K562 (cell line): ENCODE measurements at regions not wholly inside any gene's neighbourhood (a gene's known extent, or its start where the extent isn't known, plus 50 kb on each side); places are given as distances from the start of the nearest gene placed in this dataset.

Experiments
- ARHGAP35 ChIP-seq: fragments of 450-650 bp; IDR thresholded peaks from 2 replicates; pipeline ENCODE4 v1.6.1; 2018; ENCODE audit not compliant: partially characterized antibody
- BRCA1 ChIP-seq, 2 experiments: fragments of 450-650 bp in 1 of 2; sonication (generic) in 1 of 2; formaldehyde crosslinking in 1 of 2; IDR thresholded peaks; 2 replicates each; pipeline versions ENCODE4 v1.5.0 to v1.6.1; 2017 to 2020; ENCODE audit warnings: mild to moderate bottlenecking in 1 of 2, missing genetic modification reagents in 1 of 2
- CBX1 ChIP-seq: sonication (generic); IDR thresholded peaks from 2 replicates; pipeline ENCODE4 v1.6.1; 2016; ENCODE audit warnings: antibody characterized with exemption, low read depth, mild to moderate bottlenecking
- CTCF ChIP-seq, 3 experiments: IDR thresholded peaks in 2 of 3; conservative IDR thresholded peaks in 1 of 3; 2 replicates each; pipeline ENCODE4 v1.5.1; 2011 to 2012; ENCODE audit warnings: low read length in 3 of 3, mild to moderate bottlenecking in 3 of 3, control low read depth in 2 of 3, improper control_type of control experiment in 1 of 3, inconsistent platforms in 1 of 3, low read depth in 1 of 3, mixed read lengths in 1 of 3, moderate library complexity in 1 of 3; ENCODE audit not compliant: insufficient read depth in 2 of 3
- CTCFL ChIP-seq: IDR thresholded peaks from 2 replicates; pipeline ENCODE4 v1.6.1; 2011; ENCODE audit warnings: borderline replicate concordance, low read depth, mild to moderate bottlenecking, moderate library complexity, low read length; ENCODE audit not compliant: insufficient read depth, poor library complexity, severe bottlenecking
- EWSR1 ChIP-seq: fragments of 450-650 bp; IDR thresholded peaks from 2 replicates; pipeline ENCODE4 v1.6.1; 2018; ENCODE audit warnings: borderline replicate concordance, mild to moderate bottlenecking, low read depth, moderate library complexity; ENCODE audit not compliant: partially characterized antibody
- FOXK2 ChIP-seq, 2 experiments: fragments of 450-650 bp; IDR thresholded peaks in 1 of 2; conservative IDR thresholded peaks in 1 of 2; 2 replicates each; pipeline ENCODE4 v1.6.1; 2016; ENCODE audit warnings: low read depth in 2 of 2, mild to moderate bottlenecking in 1 of 2
- MAFF ChIP-seq: IDR thresholded peaks from 2 replicates; pipeline ENCODE4 v1.6.1; 2012; ENCODE audit warnings: low read length, improper control_type of control experiment
- NR1H2 ChIP-seq: sonication (generic); formaldehyde crosslinking; IDR thresholded peaks from 2 replicates; pipeline ENCODE4 v1.4.0; 2020; ENCODE audit warnings: mild to moderate bottlenecking, missing genetic modification reagents
- NR3C1 ChIP-seq: sonication (generic); formaldehyde crosslinking; IDR thresholded peaks from 2 replicates; pipeline ENCODE4 v1.8.1; 2022; ENCODE audit warnings: missing genetic modification reagents
- RHOXF2B ChIP-seq: fragments of 250-450 bp; sonication (Bioruptor Pico); conservative IDR thresholded peaks from 2 replicates; pipeline ENCODE4 v1.5.1; 2021
- TEAD2 ChIP-seq: fragments of 450-650 bp; IDR thresholded peaks from 2 replicates; pipeline ENCODE4 v1.6.1; 2016; ENCODE audit warnings: missing genetic modification characterization, control low read depth, missing compliant biosample characterization
- USF2 ChIP-seq: sonication (generic); formaldehyde crosslinking; IDR thresholded peaks from 2 replicates; pipeline ENCODE4 v1.5.0; 2020; ENCODE audit warnings: missing genetic modification reagents
- ZBTB17 ChIP-seq: fragments of 450-650 bp; formaldehyde crosslinking; IDR thresholded peaks from 2 replicates; pipeline ENCODE4 v1.4.0; 2020; ENCODE audit warnings: mild to moderate bottlenecking
- ZNF146 ChIP-seq: IDR thresholded peaks from one replicate; pipeline ENCODE4 v1.6.1; 2018; ENCODE audit warnings: missing compliant biosample characterization; ENCODE audit not compliant: unreplicated experiment
- ZNF766 ChIP-seq: fragments of 200-800 bp; sonication (Bioruptor generic); conservative IDR thresholded peaks from 2 replicates; pipeline ENCODE4 v1.6.1; 2016; ENCODE audit warnings: missing genetic modification characterization, missing compliant biosample characterization
- TF ChIP-seq, protein P1 (sequence below): fragments of 250-450 bp; sonication (Bioruptor Pico); IDR thresholded peaks from 2 replicates; pipeline ENCODE4 v1.5.0; 2021
- TF ChIP-seq, protein P2 (sequence below): sonication (generic); formaldehyde crosslinking; IDR thresholded peaks from 2 replicates; pipeline ENCODE4 v1.8.1; 2023; ENCODE audit warnings: mild to moderate bottlenecking, missing genetic modification reagents
- TF ChIP-seq, protein P3 (sequence below): sonication (generic); formaldehyde crosslinking; IDR thresholded peaks from 2 replicates; pipeline ENCODE4 v1.8.0; 2022; ENCODE audit warnings: mild to moderate bottlenecking, missing genetic modification reagents, borderline replicate concordance

- TF ChIP-seq CTCF (IDR thresholded peaks at IDR 0.05 in 2 of 3, conservative IDR thresholded peaks at IDR 0.05 in 1 of 3; ENCODE audit: insufficient read depth in 2 of 3, low read depth in 1 of 3, low read length in 3 of 3) (no peak), ZBTB17 (CRISPR knock-in tag) (0 out of 2 replicates have a peak, but pooled peaks have one; percentile 39), ARHGAP35 (no peak), FOXK2 (conservative IDR thresholded peaks at IDR 0.05 in 1 of 2, IDR thresholded peaks at IDR 0.05 in 1 of 2; ENCODE audit: low read depth in 2 of 2) (no peak), ZNF146 (CRISPR knock-in tag) (no peak), NR3C1 (CRISPR knock-in tag) (no peak), MAFF (no peak), CTCFL (no peak), RHOXF2B (no peak), EWSR1 (no peak), NR1H2 (CRISPR knock-in tag) (no peak), BRCA1 (IDR thresholded peaks at IDR 0.05) (no peak), BRCA1 (CRISPR knock-in tag; IDR thresholded peaks at IDR 0.05) (no peak), ZNF766 (CRISPR knock-in tag) (0 out of 2 replicates have a peak, but pooled peaks have one; percentile 54), TEAD2 (tag) (no peak), USF2 (CRISPR knock-in tag) (no peak), CBX1 (no peak)
- TF ChIP-seq, protein P1, sequence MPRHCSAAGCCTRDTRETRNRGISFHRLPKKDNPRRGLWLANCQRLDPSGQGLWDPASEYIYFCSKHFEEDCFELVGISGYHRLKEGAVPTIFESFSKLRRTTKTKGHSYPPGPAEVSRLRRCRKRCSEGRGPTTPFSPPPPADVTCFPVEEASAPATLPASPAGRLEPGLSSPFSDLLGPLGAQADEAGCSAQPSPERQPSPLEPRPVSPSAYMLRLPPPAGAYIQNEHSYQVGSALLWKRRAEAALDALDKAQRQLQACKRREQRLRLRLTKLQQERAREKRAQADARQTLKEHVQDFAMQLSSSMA (CRISPR knock-in tag), result no peak
- TF ChIP-seq, protein P2, sequence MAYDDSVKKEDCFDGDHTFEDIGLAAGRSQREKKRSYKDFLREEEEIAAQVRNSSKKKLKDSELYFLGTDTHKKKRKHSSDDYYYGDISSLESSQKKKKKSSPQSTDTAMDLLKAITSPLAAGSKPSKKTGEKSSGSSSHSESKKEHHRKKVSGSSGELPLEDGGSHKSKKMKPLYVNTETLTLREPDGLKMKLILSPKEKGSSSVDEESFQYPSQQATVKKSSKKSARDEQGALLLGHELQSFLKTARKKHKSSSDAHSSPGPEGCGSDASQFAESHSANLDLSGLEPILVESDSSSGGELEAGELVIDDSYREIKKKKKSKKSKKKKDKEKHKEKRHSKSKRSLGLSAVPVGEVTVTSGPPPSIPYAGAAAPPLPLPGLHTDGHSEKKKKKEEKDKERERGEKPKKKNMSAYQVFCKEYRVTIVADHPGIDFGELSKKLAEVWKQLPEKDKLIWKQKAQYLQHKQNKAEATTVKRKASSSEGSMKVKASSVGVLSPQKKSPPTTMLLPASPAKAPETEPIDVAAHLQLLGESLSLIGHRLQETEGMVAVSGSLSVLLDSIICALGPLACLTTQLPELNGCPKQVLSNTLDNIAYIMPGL (CRISPR knock-in tag), result no peak
- TF ChIP-seq, protein P3, sequence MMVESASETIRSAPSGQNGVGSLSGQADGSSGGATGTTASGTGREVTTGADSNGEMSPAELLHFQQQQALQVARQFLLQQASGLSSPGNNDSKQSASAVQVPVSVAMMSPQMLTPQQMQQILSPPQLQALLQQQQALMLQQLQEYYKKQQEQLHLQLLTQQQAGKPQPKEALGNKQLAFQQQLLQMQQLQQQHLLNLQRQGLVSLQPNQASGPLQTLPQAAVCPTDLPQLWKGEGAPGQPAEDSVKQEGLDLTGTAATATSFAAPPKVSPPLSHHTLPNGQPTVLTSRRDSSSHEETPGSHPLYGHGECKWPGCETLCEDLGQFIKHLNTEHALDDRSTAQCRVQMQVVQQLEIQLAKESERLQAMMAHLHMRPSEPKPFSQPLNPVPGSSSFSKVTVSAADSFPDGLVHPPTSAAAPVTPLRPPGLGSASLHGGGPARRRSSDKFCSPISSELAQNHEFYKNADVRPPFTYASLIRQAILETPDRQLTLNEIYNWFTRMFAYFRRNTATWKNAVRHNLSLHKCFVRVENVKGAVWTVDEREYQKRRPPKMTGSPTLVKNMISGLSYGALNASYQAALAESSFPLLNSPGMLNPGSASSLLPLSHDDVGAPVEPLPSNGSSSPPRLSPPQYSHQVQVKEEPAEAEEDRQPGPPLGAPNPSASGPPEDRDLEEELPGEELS, result no peak
These were observed 143.9 kb upstream of the MOCS2 start (continued) for GRCh38 chr5:53253421-53253871.
